Hematopoietic multipotent progenitor cell (in vitro differentiated cells): ENCODE measurements at regions not wholly inside any gene's neighbourhood (a gene's known extent, or its start where the extent isn't known, plus 50 kb on each side); places are given as distances from the start of the nearest gene placed in this dataset.
"Not testable (repeated sequence)": the region's sequence is repeated elsewhere in the genome, so short reads cannot be mapped to it uniquely, and the experiment has no call there.

Experiments used
- DNase-seq, 3 donors: peaks; one replicate each; pipeline ENCODE4 v3.0.0-alpha.2; 2011 to 2015; ENCODE audit warnings: low read depth in 2 of 3, low spot score in 2 of 3

- peak in 1 of 3 donors; percentile 5 for DNase-seq
Measured at GRCh38 chr4:95898226-95898625, 58.3 kb downstream of the PDHA2 start.

- no peak for DNase-seq
Measured at GRCh38 chr4:95909211-95909610, 69.3 kb downstream of the PDHA2 start.

- no peak for DNase-seq
Measured at GRCh38 chr4:95910749-95911148, 70.9 kb downstream of the PDHA2 start.

- DNase-seq = no peak
Measured at GRCh38 chr4:95921470-95921869, 81.6 kb downstream of the PDHA2 start.

- DNase-seq = peak in 1 of 3 donors; percentile 0
Measured at GRCh38 chr4:95929448-95930064, 89.7 kb downstream of the PDHA2 start.

GRCh38 chr4:95939141-95939540 is 99.2 kb downstream of the PDHA2 start:
- DNase-seq = no peak

- DNase-seq = no peak
Measured at GRCh38 chr4:95949136-95949765, 109.4 kb downstream of the PDHA2 start.

- DNase-seq = no peak
Measured at GRCh38 chr4:95949808-95950207, 109.9 kb downstream of the PDHA2 start.

- not testable (repeated sequence) for DNase-seq
Measured at GRCh38 chr4:95952538-95952937, 112.6 kb downstream of the PDHA2 start.

- no peak for DNase-seq
Measured at GRCh38 chr4:95956094-95956493, 116.2 kb downstream of the PDHA2 start.

GRCh38 chr4:95957054-95957453 is 117.2 kb downstream of the PDHA2 start:
- DNase-seq = no peak

GRCh38 chr4:95957759-95958158 is 117.9 kb downstream of the PDHA2 start:
- DNase-seq = no peak

GRCh38 chr4:95959182-95959581 is 119.3 kb downstream of the PDHA2 start:
- DNase-seq = no peak

- no peak for DNase-seq
Measured at GRCh38 chr4:95959633-95960032, 119.7 kb downstream of the PDHA2 start.

GRCh38 chr4:95963456-95963855 is 123.6 kb downstream of the PDHA2 start:
- no peak for DNase-seq

- DNase-seq = no peak
Measured at GRCh38 chr4:95979961-95980876, 140.3 kb downstream of the PDHA2 start.

- no peak for DNase-seq
Measured at GRCh38 chr4:95980877-95981360, 141.0 kb downstream of the PDHA2 start.

- no peak for DNase-seq
Measured at GRCh38 chr4:95981591-95981990, 141.7 kb downstream of the PDHA2 start.

GRCh38 chr4:95982516-95982915 is 142.6 kb downstream of the PDHA2 start:
- no peak for DNase-seq

- no peak for DNase-seq
Measured at GRCh38 chr4:95984081-95984480, 144.2 kb downstream of the PDHA2 start.

GRCh38 chr4:95985051-95985450 is 145.2 kb downstream of the PDHA2 start:
- DNase-seq = no peak
